Tibial artery (tissue), 4 donors: ENCODE measurements at regions not wholly inside any gene's neighbourhood (a gene's known extent, or its start where the extent isn't known, plus 50 kb on each side); places are given as distances from the start of the nearest gene placed in this dataset.

Experiments used
- DNase-seq, 2 donors: peaks; one replicate each; pipeline ENCODE4 v3.0.0-alpha.2; 2019
- H3K27ac ChIP-seq, 2 donors: fragments of 200-600 bp; sonication (generic) in 1 of 2; 1 replicate in 1 of 2; 2 replicates in 1 of 2; pipeline ENCODE4 v1.5.1; 2018 to 2019; ENCODE audit warnings: mild to moderate bottlenecking in 1 of 2
- H3K27me3 ChIP-seq, 2 donors: fragments of 200-600 bp; sonication (generic) in 1 of 2; one replicate each; pipeline versions ENCODE4 v1.5.1 to v1.6.0; 2016 to 2019
- H3K36me3 ChIP-seq, 3 donors: fragments of 200-600 bp; sonication (generic) in 2 of 3; one replicate each; pipeline ENCODE4 v1.5.1; 2016 to 2019; ENCODE audit warnings: mild to moderate bottlenecking in 2 of 3
- H3K4me1 ChIP-seq, 4 donors: fragments of 200-600 bp; sonication (generic) in 2 of 4; 1 replicate in 3 of 4; 2 replicates in 1 of 4; pipeline ENCODE4 v1.5.1; 2016 to 2019
- H3K4me3 ChIP-seq, 2 donors: fragments of 200-600 bp; sonication (generic) in 1 of 2; 1 replicate in 1 of 2; 2 replicates in 1 of 2; pipeline ENCODE4 v1.5.1; 2018 to 2019; ENCODE audit warnings: mild to moderate bottlenecking in 2 of 2
- H3K9me3 ChIP-seq, 3 donors: fragments of 200-600 bp; sonication (generic) in 1 of 3; one replicate each; pipeline ENCODE4 v1.5.1; 2016 to 2019
- CTCF ChIP-seq, 2 experiments: fragments of 200-600 bp in 1 of 2; fragments of 450-650 bp in 1 of 2; IDR thresholded peaks; one replicate each; pipeline ENCODE4 v1.5.1; 2017 to 2019; ENCODE audit warnings: antibody characterized with exemption in 2 of 2, mild to moderate bottlenecking in 1 of 2, moderate library complexity in 1 of 2
- intact Hi-C: fragments of 100-400 bp; cut with DNase I; formaldehyde crosslinking; loops from one replicate; pipeline ENCODE4 v1.15.0; 2023; ENCODE audit warnings: low total_unique reads

DNA sequence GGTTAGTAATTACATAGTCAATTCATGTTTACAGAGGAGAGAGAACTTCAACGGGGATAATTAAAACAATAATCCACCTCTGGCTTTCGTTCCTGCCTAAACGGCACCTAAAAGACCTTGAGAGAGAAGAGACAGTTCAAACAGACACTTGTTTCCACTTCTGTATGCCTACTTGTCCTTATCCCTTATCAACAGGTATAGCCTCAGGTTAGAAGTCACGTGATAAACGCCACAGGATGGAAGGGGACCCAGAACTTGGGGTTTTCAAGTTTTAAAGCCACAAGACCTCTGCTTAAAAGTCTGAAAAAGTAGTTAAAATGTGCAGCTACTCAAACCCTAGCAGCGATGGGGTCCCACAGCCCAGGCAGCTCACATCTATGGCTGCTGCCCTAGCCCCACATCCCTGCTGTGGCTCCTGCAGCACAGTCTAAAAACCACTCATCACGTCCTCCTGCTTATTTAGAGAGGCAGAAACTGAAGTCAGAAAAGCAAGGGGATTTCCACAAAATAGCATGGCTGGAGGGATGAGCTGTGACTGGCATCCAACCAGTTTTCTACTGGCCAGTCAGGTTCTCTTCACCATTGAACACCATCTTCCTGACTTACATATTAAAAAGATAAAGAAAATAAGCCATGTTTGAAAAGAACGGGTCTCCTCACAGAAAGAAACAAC, 51.2 kb upstream of the SEC16B start:
- H3K4me3 ChIP-seq, result no peak overlapping the region
- H3K27ac ChIP-seq, result no peak overlapping the region
- H3K27me3 ChIP-seq, result no peaks in the 10 kb centered on the region
- H3K9me3 ChIP-seq, result no peaks in the 10 kb centered on the region
- no peak for DNase-seq
- peaks cover 0 to 9% (median 4%) of the 10 kb centered on the region in 4 donors for H3K4me1 ChIP-seq
- intact Hi-C loops, result no loop called here
- H3K36me3 ChIP-seq, result peaks cover 22 to 67% (median 53%) of the 10 kb centered on the region in 3 donors
- no peak for TF ChIP-seq CTCF (IDR thresholded peaks at IDR 0.05)

GRCh38 chr1:178021950-178022349, 52.1 kb upstream of the SEC16B start:
- H3K27me3 ChIP-seq, result no peaks in the 10 kb centered on the region
- TF ChIP-seq CTCF (IDR thresholded peaks at IDR 0.05), result no peak
- peaks cover 21 to 61% (median 44%) of the 10 kb centered on the region in 3 donors for H3K36me3 ChIP-seq
- H3K27ac ChIP-seq, result no peak overlapping the region
- H3K4me3 ChIP-seq, result no peak overlapping the region
- no peak for DNase-seq
- peaks cover 0 to 9% (median 4%) of the 10 kb centered on the region in 4 donors for H3K4me1 ChIP-seq
- H3K9me3 ChIP-seq, result no peaks in the 10 kb centered on the region
- intact Hi-C loops, result no loop called here

GRCh38 chr1:178023181-178023618, 53.3 kb upstream of the SEC16B start:
- no peak for DNase-seq
- H3K9me3 ChIP-seq, result no peaks in the 10 kb centered on the region
- H3K27ac ChIP-seq, result no peak overlapping the region
- H3K27me3 ChIP-seq, result no peaks in the 10 kb centered on the region
- no peak overlapping the region for H3K4me3 ChIP-seq
- intact Hi-C loops, result no loop called here
- TF ChIP-seq CTCF (IDR thresholded peaks at IDR 0.05), result no peak
- H3K36me3 ChIP-seq, result peaks cover 11 to 53% (median 38%) of the 10 kb centered on the region in 3 donors
- peaks cover 0 to 9% (median 4%) of the 10 kb centered on the region in 4 donors for H3K4me1 ChIP-seq

GRCh38 chr1:178024504-178024903, 54.6 kb upstream of the SEC16B start:
- no peak for TF ChIP-seq CTCF (IDR thresholded peaks at IDR 0.05)
- Histone ChIP-seq H3K36me3 (peaks cover 11 to 46% (median 26%) of the 10 kb centered on the region in 3 donors), H3K27me3 (no peaks in the 10 kb centered on the region), H3K4me1 (peaks cover 0 to 9% (median 4%) of the 10 kb centered on the region in 4 donors), H3K27ac (no peak overlapping the region), H3K9me3 (no peaks in the 10 kb centered on the region), H3K4me3 (no peak overlapping the region)
- intact Hi-C loops, result no loop called here
- no peak for DNase-seq

- intact Hi-C loops, result no loop called here
- TF ChIP-seq CTCF (IDR thresholded peaks at IDR 0.05), result no peak
Measured at GRCh38 chr1:178025613-178026356, 55.9 kb upstream of the SEC16B start.

More at GRCh38 chr1:178025613-178026356, 55.9 kb upstream of the SEC16B start:
- no peak overlapping the region for H3K27ac ChIP-seq
- no peak overlapping the region for H3K4me3 ChIP-seq
- H3K4me1 ChIP-seq, result peaks cover 0 to 9% (median 4%) of the 10 kb centered on the region in 4 donors
- H3K36me3 ChIP-seq, result peaks cover 5 to 42% (median 15%) of the 10 kb centered on the region in 3 donors
- no peaks in the 10 kb centered on the region for H3K9me3 ChIP-seq
- no peak for DNase-seq
- no peaks in the 10 kb centered on the region for H3K27me3 ChIP-seq
